T-helper 2 cell treated with Interferon-gamma antibody and Interleukin-4, amounts not matched to agents 5 μg/mL and 100 μg/mL, for 36 hours (primary cell): ENCODE measurements at regions not wholly inside any gene's neighbourhood (a gene's known extent, or its start where the extent isn't known, plus 50 kb on each side); places are given as distances from the start of the nearest gene placed in this dataset.

Experiments used
- DNase-seq: peaks from one replicate; pipeline ENCODE4 v3.0.0; 2021; ENCODE audit warnings: low spot score
- H3K27ac Mint-ChIP-seq: one replicate; pipeline ENCODE4 v1.8.0; 2021; ENCODE audit warnings: mild to moderate bottlenecking, mixed read lengths
- H3K27me3 Mint-ChIP-seq: one replicate; pipeline ENCODE4 v1.8.0; 2021; ENCODE audit warnings: low read depth, mixed read lengths
- H3K36me3 Mint-ChIP-seq: one replicate; pipeline ENCODE4 v1.8.0; 2021; ENCODE audit warnings: low read depth, mixed read lengths
- H3K4me1 Mint-ChIP-seq: one replicate; pipeline ENCODE4 v1.8.0; 2021; ENCODE audit warnings: low read depth, mixed read lengths
- H3K4me3 Mint-ChIP-seq: one replicate; pipeline ENCODE4 v1.8.0; 2022; ENCODE audit warnings: mild to moderate bottlenecking, moderate library complexity, mixed read lengths
- H3K9me3 Mint-ChIP-seq: one replicate; pipeline ENCODE4 v1.8.0; 2021; ENCODE audit warnings: mixed read lengths

GRCh38 chr4:127555106-127555505 is 77.7 kb upstream of the INTU start:
- H3K4me3 Mint-ChIP-seq: no peak overlapping the region
- DNase-seq: no peak
- no peaks in the 10 kb centered on the region for H3K27me3 Mint-ChIP-seq
- no peak overlapping the region for H3K27ac Mint-ChIP-seq
- H3K4me1 Mint-ChIP-seq: no peaks in the 10 kb centered on the region
- no peaks in the 10 kb centered on the region for H3K36me3 Mint-ChIP-seq
- no peaks in the 10 kb centered on the region for H3K9me3 Mint-ChIP-seq

DNA sequence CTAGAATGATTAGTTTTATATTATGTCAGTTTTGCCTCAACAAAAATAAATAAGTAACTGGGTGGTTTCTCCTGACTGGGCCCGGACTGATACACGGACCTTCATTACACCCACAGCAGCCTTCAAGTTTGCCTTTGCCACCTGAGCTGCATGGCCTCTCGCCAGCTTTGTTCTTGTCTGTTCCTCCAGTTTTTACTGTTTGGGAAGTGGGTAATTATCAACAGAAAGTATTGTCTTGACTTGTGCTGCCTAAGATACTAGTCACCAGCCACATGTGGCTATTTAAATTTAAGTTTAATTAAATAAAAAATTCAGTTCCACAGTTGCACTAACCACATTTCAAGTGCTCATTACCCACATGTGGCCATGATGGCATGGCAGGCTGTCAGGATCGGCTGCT is 74.7 kb upstream of the INTU start:
- H3K27me3 Mint-ChIP-seq: no peaks in the 10 kb centered on the region
- H3K9me3 Mint-ChIP-seq: no peaks in the 10 kb centered on the region
- no peak overlapping the region for H3K27ac Mint-ChIP-seq
- H3K4me3 Mint-ChIP-seq: no peak overlapping the region
- no peaks in the 10 kb centered on the region for H3K4me1 Mint-ChIP-seq
- H3K36me3 Mint-ChIP-seq: no peaks in the 10 kb centered on the region
- DNase-seq: no peak

GRCh38 chr4:127558489-127559407 is 74.0 kb upstream of the INTU start:
- H3K4me3 Mint-ChIP-seq: no peak overlapping the region
- H3K27me3 Mint-ChIP-seq: no peaks in the 10 kb centered on the region
- H3K4me1 Mint-ChIP-seq: no peaks in the 10 kb centered on the region
- H3K27ac Mint-ChIP-seq: no peak overlapping the region
- H3K9me3 Mint-ChIP-seq: no peaks in the 10 kb centered on the region
- H3K36me3 Mint-ChIP-seq: no peaks in the 10 kb centered on the region
- no peak for DNase-seq

DNA sequence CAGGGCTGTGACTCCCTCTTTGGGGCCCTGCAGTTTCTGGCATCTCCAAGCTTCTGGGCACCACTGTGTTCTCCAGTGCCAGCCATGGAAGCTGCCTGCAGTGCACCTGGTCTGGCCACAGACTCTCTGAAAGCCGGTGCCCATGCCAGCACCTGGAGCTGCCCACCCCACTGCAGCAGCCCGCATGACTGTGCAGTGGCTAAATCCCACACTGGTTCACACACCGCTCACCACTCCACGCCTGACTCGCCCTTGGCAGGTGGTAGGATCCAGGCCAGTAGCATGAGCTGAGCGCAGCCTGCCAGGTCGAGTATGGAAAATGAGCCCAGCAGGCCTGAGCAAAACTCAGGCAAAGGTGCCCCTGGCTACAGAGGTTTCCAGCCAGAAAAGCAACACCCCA is 72.8 kb upstream of the INTU start:
- no peaks in the 10 kb centered on the region for H3K9me3 Mint-ChIP-seq
- H3K4me1 Mint-ChIP-seq: no peaks in the 10 kb centered on the region
- H3K36me3 Mint-ChIP-seq: no peaks in the 10 kb centered on the region
- no peaks in the 10 kb centered on the region for H3K27me3 Mint-ChIP-seq
- no peak for DNase-seq
- no peak overlapping the region for H3K4me3 Mint-ChIP-seq
- no peak overlapping the region for H3K27ac Mint-ChIP-seq

DNA sequence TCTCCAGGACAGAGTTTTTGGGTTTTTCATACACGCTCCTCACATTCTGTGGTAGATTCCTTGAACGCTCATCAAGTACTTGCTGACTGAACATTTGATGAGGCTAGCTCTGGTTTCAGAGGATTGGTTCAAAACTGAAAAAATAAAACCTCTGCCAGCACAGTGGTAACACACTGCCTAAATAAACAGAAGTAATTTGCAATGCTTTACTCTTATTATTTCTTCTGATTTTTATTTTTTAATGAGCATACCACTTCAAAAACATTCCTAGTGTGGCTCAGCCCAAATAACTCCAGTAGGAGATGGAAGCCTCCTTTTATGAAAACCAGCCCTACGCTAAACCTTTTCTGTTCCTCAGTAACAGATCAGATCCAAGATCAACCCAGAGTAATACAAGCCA is 72.0 kb upstream of the INTU start:
- no peak overlapping the region for H3K27ac Mint-ChIP-seq

GRCh38 chr4:127574643-127575042 is 58.1 kb upstream of the INTU start:
- no peaks in the 10 kb centered on the region for H3K9me3 Mint-ChIP-seq
- no peak for DNase-seq
- no peak overlapping the region for H3K4me3 Mint-ChIP-seq
- no peaks in the 10 kb centered on the region for H3K27me3 Mint-ChIP-seq
- H3K4me1 Mint-ChIP-seq: no peaks in the 10 kb centered on the region
- no peaks in the 10 kb centered on the region for H3K36me3 Mint-ChIP-seq
- no peak overlapping the region for H3K27ac Mint-ChIP-seq

More for the DNA sequence above, 72.0 kb upstream of the INTU start:
- Mint-ChIP-seq H3K27me3 (no peaks in the 10 kb centered on the region), H3K4me1 (no peaks in the 10 kb centered on the region), H3K36me3 (no peaks in the 10 kb centered on the region), H3K4me3 (no peak overlapping the region), H3K9me3 (no peaks in the 10 kb centered on the region)
- DNase-seq: no peak

- no peak overlapping the region for H3K27ac Mint-ChIP-seq
- DNase-seq: no peak
- no peak overlapping the region for H3K4me3 Mint-ChIP-seq
- no peaks in the 10 kb centered on the region for H3K36me3 Mint-ChIP-seq
- no peaks in the 10 kb centered on the region for H3K4me1 Mint-ChIP-seq
- H3K27me3 Mint-ChIP-seq: no peaks in the 10 kb centered on the region
- no peaks in the 10 kb centered on the region for H3K9me3 Mint-ChIP-seq
Measured at GRCh38 chr4:127575888-127576287, 56.9 kb upstream of the INTU start.

- H3K4me3 Mint-ChIP-seq: no peak overlapping the region
- H3K4me1 Mint-ChIP-seq: no peaks in the 10 kb centered on the region
- no peak for DNase-seq
- no peaks in the 10 kb centered on the region for H3K36me3 Mint-ChIP-seq
- H3K9me3 Mint-ChIP-seq: no peaks in the 10 kb centered on the region
- H3K27ac Mint-ChIP-seq: no peak overlapping the region
- no peaks in the 10 kb centered on the region for H3K27me3 Mint-ChIP-seq
Measured at GRCh38 chr4:127578491-127578890, 54.3 kb upstream of the INTU start.

- Mint-ChIP-seq H3K36me3 (no peaks in the 10 kb centered on the region), H3K4me1 (no peaks in the 10 kb centered on the region), H3K4me3 (no peak overlapping the region), H3K27me3 (no peaks in the 10 kb centered on the region), H3K9me3 (no peaks in the 10 kb centered on the region), H3K27ac (no peak overlapping the region)
- no peak for DNase-seq
Measured at GRCh38 chr4:127578967-127579366, 53.8 kb upstream of the INTU start.

DNA sequence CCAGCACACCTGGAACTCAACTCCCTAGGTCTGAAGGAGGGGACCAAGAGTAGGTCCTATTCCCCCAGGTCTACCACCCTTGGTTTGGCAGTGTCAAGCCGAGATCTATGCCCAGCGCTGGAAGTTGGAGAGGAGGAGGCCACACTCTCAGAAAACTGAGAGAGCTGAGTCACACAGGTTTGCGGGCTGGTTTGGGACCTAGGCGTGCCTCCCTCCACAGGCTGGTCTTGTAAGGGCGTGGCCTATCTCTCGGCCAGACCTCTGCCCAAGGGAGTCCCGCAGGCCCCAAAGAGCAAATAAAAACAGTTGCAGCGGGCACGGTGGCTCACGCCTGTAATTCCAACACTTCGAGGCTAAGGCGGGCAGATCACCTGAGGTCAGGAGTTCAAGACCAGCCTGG is 52.9 kb upstream of the INTU start:
- Mint-ChIP-seq H3K9me3 (no peaks in the 10 kb centered on the region), H3K4me1 (no peaks in the 10 kb centered on the region), H3K27me3 (no peaks in the 10 kb centered on the region), H3K36me3 (no peaks in the 10 kb centered on the region), H3K27ac (no peak overlapping the region), H3K4me3 (no peak overlapping the region)
- DNase-seq: no peak

- no peaks in the 10 kb centered on the region for H3K36me3 Mint-ChIP-seq
Measured at GRCh38 chr4:127580300-127580699, 52.5 kb upstream of the INTU start.

DNA sequence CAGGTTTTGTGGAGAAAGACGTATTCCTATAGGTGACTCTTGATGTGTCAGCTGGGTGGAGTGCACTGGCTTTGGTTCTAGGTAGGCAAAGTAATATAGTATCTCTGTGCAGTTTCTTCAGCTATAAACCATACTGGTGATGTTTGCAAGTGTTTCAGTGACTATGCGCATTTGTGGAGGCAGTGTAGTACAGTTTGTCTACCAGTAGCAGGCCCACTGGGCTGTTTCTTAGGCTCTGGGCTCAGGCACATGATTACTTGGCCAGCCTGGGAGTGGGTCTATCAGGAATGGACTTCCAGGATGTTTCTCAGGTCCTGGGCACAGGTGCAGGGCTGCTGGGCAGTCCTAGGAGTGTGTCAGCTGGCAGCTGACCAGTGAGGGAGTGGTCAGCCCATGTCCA is 51.9 kb upstream of the INTU start:
- no peak for DNase-seq
- H3K36me3 Mint-ChIP-seq: no peaks in the 10 kb centered on the region
- H3K4me1 Mint-ChIP-seq: no peaks in the 10 kb centered on the region
- H3K9me3 Mint-ChIP-seq: no peaks in the 10 kb centered on the region
- peaks cover 4% of the 10 kb centered on the region for H3K27me3 Mint-ChIP-seq
- no peak overlapping the region for H3K4me3 Mint-ChIP-seq
- no peak overlapping the region for H3K27ac Mint-ChIP-seq

More at GRCh38 chr4:127580300-127580699, 52.5 kb upstream of the INTU start:
- Mint-ChIP-seq H3K9me3 (no peaks in the 10 kb centered on the region), H3K27me3 (peaks cover 1% of the 10 kb centered on the region), H3K27ac (no peak overlapping the region), H3K4me3 (no peak overlapping the region), H3K4me1 (no peaks in the 10 kb centered on the region)
- DNase-seq: no peak
